ENCODE measurements at regions not wholly inside any gene's neighbourhood (a gene's known extent, or its start where the extent isn't known, plus 50 kb on each side); places are given as distances from the start of the nearest gene placed in this dataset.

DNA sequence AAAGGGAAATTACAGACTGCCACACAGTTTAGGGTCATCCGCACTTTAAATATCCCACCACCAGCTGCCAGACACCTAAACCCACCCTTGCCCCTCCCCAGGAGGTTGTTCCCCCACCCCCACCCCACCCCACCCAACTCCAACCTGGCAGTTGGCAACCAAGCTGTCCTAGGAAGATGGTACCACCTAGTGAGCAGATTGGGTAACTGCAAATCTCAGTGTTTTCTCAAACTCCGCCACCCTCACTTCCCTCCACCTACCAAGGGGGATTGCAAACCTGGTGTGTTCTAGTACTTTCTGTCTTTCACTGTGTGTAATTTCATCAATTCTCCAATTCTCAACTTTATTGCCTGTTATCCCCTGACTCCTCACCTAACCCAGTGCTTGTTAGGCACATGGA is 323.8 kb upstream of the IRX2 start:
- Histone ChIP-seq H3K4me3 (no peak overlapping the region), H3K27me3 (no peaks in the 10 kb centered on the region), H3K27ac (no peak overlapping the region), H3K36me3 (no peaks in the 10 kb centered on the region), H3K9me3 (peaks cover 9 to 47% of the 10 kb centered on the region in 2 donors), H3K4me1 (no peaks in the 10 kb centered on the region)
- intact Hi-C loops (cut with DNase I; ENCODE audit: low total_unique reads) = no loop called here
- TF ChIP-seq POLR2A (IDR thresholded peaks at IDR 0.05) (no peak), POLR2AphosphoS5 (IDR thresholded peaks at IDR 0.05) (no peak)
- TF ChIP-seq, protein P1, sequence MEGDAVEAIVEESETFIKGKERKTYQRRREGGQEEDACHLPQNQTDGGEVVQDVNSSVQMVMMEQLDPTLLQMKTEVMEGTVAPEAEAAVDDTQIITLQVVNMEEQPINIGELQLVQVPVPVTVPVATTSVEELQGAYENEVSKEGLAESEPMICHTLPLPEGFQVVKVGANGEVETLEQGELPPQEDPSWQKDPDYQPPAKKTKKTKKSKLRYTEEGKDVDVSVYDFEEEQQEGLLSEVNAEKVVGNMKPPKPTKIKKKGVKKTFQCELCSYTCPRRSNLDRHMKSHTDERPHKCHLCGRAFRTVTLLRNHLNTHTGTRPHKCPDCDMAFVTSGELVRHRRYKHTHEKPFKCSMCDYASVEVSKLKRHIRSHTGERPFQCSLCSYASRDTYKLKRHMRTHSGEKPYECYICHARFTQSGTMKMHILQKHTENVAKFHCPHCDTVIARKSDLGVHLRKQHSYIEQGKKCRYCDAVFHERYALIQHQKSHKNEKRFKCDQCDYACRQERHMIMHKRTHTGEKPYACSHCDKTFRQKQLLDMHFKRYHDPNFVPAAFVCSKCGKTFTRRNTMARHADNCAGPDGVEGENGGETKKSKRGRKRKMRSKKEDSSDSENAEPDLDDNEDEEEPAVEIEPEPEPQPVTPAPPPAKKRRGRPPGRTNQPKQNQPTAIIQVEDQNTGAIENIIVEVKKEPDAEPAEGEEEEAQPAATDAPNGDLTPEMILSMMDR (IDR thresholded peaks at IDR 0.05) = no peak
- DNase-seq (ENCODE audit: low spot score in 2 of 2) = no peak

DNA sequence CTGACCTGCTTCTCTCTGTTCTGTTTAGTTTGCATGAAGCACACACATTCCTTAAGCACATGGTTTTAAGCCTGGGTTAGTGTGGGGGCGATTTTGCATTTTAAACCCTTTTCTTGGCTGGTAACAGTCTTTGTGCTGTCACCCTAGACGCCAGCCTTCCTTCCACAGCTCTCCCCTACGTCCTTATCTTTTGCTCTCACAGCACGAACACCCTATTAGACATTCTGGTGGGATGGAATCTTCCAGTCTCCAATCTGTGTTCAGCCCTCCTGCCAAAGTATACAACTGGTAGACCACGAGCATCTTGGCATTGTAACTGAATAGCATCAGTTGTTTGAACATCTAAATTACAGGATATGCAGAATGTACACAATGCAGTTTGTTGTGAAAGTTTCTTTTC is 316.9 kb upstream of the IRX2 start:
- H3K36me3 ChIP-seq = no peaks in the 10 kb centered on the region
- no peaks in the 10 kb centered on the region for H3K4me1 ChIP-seq
- no peak overlapping the region for H3K27ac ChIP-seq
- H3K27me3 ChIP-seq = no peaks in the 10 kb centered on the region
- intact Hi-C loops (cut with DNase I; ENCODE audit: low total_unique reads) = loop anchor here (5.0 kb wide), 1 partner anchor 186 kb away; no protein-coding TSS in a partner anchor
- TF ChIP-seq POLR2A (IDR thresholded peaks at IDR 0.05) = no peak
- TF ChIP-seq, protein P1 (IDR thresholded peaks at IDR 0.05) = no peak
- TF ChIP-seq POLR2AphosphoS5 (IDR thresholded peaks at IDR 0.05) = no peak
- no peak overlapping the region for H3K4me3 ChIP-seq
- no peak for DNase-seq (ENCODE audit: low spot score in 2 of 2)
- H3K9me3 ChIP-seq = peaks cover 5 to 10% of the 10 kb centered on the region in 2 donors

DNA sequence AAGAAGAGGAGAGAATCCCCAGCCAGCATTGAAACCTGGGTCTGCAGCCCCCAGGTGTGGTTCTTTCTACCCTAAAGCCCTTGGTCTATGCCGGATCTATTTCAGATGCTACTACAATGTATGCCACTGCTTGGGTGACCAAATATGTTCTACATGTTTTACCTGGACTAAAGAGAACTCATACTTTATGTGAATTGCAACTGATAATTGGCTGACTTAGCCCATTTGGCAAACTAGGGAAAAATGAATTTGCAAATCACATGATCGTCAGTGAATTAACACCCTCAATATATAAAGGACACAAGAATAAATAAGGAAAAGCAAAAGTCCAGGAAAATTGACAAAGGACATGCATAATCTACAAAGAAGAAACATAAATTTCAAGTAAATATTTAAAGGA is 308.8 kb upstream of the IRX2 start:
- intact Hi-C loops (cut with DNase I; ENCODE audit: low total_unique reads) = no loop called here
- TF ChIP-seq POLR2A (IDR thresholded peaks at IDR 0.05) (no peak), POLR2AphosphoS5 (IDR thresholded peaks at IDR 0.05) (no peak)
- TF ChIP-seq, protein P1 (IDR thresholded peaks at IDR 0.05) = no peak
- no peak overlapping the region for H3K4me3 ChIP-seq
- H3K4me1 ChIP-seq = no peaks in the 10 kb centered on the region
- no peak overlapping the region for H3K27ac ChIP-seq
- DNase-seq (ENCODE audit: low spot score in 2 of 2) = no peak
- H3K9me3 ChIP-seq = peaks cover 0 to 18% of the 10 kb centered on the region in 2 donors
- no peaks in the 10 kb centered on the region for H3K27me3 ChIP-seq
- no peaks in the 10 kb centered on the region for H3K36me3 ChIP-seq

DNA sequence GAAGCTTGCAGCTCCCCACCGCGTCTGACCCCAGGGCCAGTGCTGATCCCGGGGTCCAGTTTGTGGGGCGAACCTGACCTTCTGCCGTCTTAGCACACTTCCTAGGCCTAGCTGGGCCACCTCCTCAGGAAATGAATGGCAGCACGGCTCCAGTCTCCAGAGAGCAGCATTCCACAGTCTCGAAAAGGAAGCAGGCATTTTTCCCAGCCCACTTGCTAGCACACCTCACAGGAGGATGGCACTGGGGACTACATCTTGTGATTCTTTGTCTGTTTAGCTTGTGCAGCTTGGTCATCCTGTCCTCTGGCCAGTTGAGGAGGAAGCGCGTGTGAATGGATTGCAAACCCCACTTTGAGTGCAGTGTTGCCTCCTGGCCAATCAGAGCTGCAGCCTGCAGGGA is 308.0 kb upstream of the IRX2 start:
- peaks cover 0 to 18% of the 10 kb centered on the region in 2 donors for H3K9me3 ChIP-seq
- DNase-seq (ENCODE audit: low spot score in 2 of 2) = no peak
- H3K4me1 ChIP-seq = no peaks in the 10 kb centered on the region
- H3K36me3 ChIP-seq = no peaks in the 10 kb centered on the region
- no peaks in the 10 kb centered on the region for H3K27me3 ChIP-seq
- no peak overlapping the region for H3K4me3 ChIP-seq
- intact Hi-C loops (cut with DNase I; ENCODE audit: low total_unique reads) = no loop called here
- H3K27ac ChIP-seq = no peak overlapping the region
- TF ChIP-seq POLR2A (IDR thresholded peaks at IDR 0.05) (no peak), POLR2AphosphoS5 (IDR thresholded peaks at IDR 0.05) (no peak)
- TF ChIP-seq, protein P1 (IDR thresholded peaks at IDR 0.05) = no peak

DNA sequence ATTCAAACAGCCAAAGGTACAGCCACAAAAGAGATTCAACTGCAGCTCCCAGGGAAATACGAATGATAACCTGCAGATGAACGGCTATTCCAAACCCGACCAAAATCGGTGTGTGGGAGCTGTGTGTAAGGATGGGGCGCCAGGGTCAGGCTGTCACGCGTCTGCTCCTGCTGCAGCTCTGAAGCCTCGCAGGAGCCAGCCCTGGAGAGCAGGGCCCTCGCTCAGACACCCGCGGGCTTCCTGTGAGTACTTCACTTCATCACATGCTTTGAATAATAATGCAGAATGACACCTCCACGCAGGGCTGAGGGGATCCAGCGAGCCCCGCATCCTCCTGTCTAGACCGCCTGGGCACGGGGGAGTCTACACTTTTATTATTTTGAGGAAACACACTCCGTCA is 307.5 kb upstream of the IRX2 start:
- Histone ChIP-seq H3K4me1 (no peaks in the 10 kb centered on the region), H3K4me3 (no peak overlapping the region), H3K27ac (no peak overlapping the region), H3K9me3 (peaks cover 0 to 18% of the 10 kb centered on the region in 2 donors), H3K27me3 (no peaks in the 10 kb centered on the region), H3K36me3 (no peaks in the 10 kb centered on the region)
- intact Hi-C loops (cut with DNase I; ENCODE audit: low total_unique reads) = no loop called here
- no peak for TF ChIP-seq POLR2AphosphoS5 (IDR thresholded peaks at IDR 0.05)
- TF ChIP-seq, protein P1 (IDR thresholded peaks at IDR 0.05) = no peak
- no peak for TF ChIP-seq POLR2A (IDR thresholded peaks at IDR 0.05)
- no peak for DNase-seq (ENCODE audit: low spot score in 2 of 2)

Data from breast epithelium (tissue), 4 donors.